GM12864 (cell line): ENCODE measurements at regions not wholly inside any gene's neighbourhood (a gene's known extent, or its start where the extent isn't known, plus 50 kb on each side); places are given as distances from the start of the nearest gene placed in this dataset.

Experiments
- DNase-seq: peaks from one replicate; pipeline ENCODE4 v3.0.0-alpha.2; 2011; ENCODE audit warnings: low read depth
- H3K4me3 ChIP-seq: 2 replicates; pipeline ENCODE4 v1.5.1; 2011; ENCODE audit warnings: mild to moderate bottlenecking, low read depth, low read length, control low read depth
- CTCF ChIP-seq: IDR thresholded peaks from 2 replicates; pipeline ENCODE4 v1.5.1; 2011; ENCODE audit warnings: low read depth, mild to moderate bottlenecking, moderate library complexity, low read length, control low read depth, inconsistent platforms; ENCODE audit errors: missing control alignments

GRCh38 chr1:106439475-106439874 lies 617.0 kb upstream of the PRMT6 start:
- no peak for TF ChIP-seq CTCF
- no peak overlapping the region for H3K4me3 ChIP-seq
- no peak for DNase-seq

- TF ChIP-seq CTCF, result no peak
- H3K4me3 ChIP-seq, result no peak overlapping the region
- no peak for DNase-seq
These were observed 609.0 kb upstream of the PRMT6 start for GRCh38 chr1:106447466-106447865.

- no peak overlapping the region for H3K4me3 ChIP-seq
- DNase-seq, result no peak
- TF ChIP-seq CTCF, result no peak
These were observed 599.6 kb upstream of the PRMT6 start for GRCh38 chr1:106456832-106457231.

- no peak overlapping the region for H3K4me3 ChIP-seq
- TF ChIP-seq CTCF, result no peak
- no peak for DNase-seq
These were observed 599.1 kb upstream of the PRMT6 start for GRCh38 chr1:106457368-106457767.

GRCh38 chr1:106458866-106459265 lies 597.6 kb upstream of the PRMT6 start:
- no peak overlapping the region for H3K4me3 ChIP-seq
- DNase-seq, result no peak
- no peak for TF ChIP-seq CTCF

- no peak overlapping the region for H3K4me3 ChIP-seq
- no peak for TF ChIP-seq CTCF
- no peak for DNase-seq
These were observed 597.1 kb upstream of the PRMT6 start for GRCh38 chr1:106459418-106459817.

GRCh38 chr1:106465666-106466065 lies 590.8 kb upstream of the PRMT6 start:
- TF ChIP-seq CTCF, result no peak
- DNase-seq, result no peak
- no peak overlapping the region for H3K4me3 ChIP-seq
